ENCODE measurements at regions not wholly inside any gene's neighbourhood (a gene's known extent, or its start where the extent isn't known, plus 50 kb on each side); places are given as distances from the start of the nearest gene placed in this dataset.

DNA sequence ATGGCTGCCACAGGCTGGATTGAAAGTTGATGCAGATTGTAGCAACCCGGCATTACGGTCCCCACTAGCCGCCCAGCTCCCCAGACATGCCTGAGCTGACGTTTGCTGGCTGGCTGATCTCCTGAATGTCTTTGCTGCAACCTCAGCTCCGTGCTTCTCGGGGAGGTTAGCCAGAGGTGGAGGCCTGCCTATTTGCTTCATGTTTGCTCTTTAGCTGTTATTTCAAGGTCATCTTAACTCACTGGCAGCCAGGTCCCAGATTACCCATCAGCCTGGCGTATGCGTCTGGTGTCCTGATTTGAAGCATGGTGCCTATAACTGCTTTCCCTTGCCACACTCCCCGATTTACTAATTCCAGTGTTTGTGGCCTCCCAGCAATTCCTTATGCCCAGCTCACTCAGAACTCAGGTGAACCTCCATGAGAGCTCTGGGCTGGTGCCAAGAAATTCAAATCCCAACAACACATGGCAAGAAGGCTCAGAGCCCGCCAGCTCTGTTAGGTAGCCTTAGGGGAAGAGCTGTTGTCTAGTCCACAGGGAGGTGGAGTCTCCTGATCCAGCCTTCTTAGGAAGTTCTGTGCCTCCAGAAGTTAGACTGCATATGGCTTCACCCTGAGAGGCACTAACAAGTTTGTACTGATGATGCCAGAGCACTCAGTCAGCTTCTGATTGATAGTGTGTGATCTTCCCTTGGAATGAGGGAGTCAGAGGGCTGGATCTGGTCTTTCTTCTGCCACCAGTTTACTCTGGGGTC lies 69.7 kb upstream of the EXOC4 start:
- TF ChIP-seq, protein P1, sequence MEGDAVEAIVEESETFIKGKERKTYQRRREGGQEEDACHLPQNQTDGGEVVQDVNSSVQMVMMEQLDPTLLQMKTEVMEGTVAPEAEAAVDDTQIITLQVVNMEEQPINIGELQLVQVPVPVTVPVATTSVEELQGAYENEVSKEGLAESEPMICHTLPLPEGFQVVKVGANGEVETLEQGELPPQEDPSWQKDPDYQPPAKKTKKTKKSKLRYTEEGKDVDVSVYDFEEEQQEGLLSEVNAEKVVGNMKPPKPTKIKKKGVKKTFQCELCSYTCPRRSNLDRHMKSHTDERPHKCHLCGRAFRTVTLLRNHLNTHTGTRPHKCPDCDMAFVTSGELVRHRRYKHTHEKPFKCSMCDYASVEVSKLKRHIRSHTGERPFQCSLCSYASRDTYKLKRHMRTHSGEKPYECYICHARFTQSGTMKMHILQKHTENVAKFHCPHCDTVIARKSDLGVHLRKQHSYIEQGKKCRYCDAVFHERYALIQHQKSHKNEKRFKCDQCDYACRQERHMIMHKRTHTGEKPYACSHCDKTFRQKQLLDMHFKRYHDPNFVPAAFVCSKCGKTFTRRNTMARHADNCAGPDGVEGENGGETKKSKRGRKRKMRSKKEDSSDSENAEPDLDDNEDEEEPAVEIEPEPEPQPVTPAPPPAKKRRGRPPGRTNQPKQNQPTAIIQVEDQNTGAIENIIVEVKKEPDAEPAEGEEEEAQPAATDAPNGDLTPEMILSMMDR (IDR thresholded peaks at IDR 0.05; ENCODE audit: insufficient read depth, low read length), result no peak
- TF ChIP-seq POLR2AphosphoS5 (IDR thresholded peaks at IDR 0.05; ENCODE audit: low read depth), result no peak
- TF ChIP-seq GABPA (IDR thresholded peaks at IDR 0.05; ENCODE audit: low read depth), result no peak

Measured in HL-60 (cell line).